Ureter (tissue), 1 donor: ENCODE measurements at regions not wholly inside any gene's neighbourhood (a gene's known extent, or its start where the extent isn't known, plus 50 kb on each side); places are given as distances from the start of the nearest gene placed in this dataset.

ENCODE experiments used
- DNase-seq: peaks from one replicate; pipeline ENCODE4 v3.0.0-alpha.2; 2020; ENCODE audit warnings: low spot score
- donor health status: DM: yes; HTN: yes; CAD: no.

DNA sequence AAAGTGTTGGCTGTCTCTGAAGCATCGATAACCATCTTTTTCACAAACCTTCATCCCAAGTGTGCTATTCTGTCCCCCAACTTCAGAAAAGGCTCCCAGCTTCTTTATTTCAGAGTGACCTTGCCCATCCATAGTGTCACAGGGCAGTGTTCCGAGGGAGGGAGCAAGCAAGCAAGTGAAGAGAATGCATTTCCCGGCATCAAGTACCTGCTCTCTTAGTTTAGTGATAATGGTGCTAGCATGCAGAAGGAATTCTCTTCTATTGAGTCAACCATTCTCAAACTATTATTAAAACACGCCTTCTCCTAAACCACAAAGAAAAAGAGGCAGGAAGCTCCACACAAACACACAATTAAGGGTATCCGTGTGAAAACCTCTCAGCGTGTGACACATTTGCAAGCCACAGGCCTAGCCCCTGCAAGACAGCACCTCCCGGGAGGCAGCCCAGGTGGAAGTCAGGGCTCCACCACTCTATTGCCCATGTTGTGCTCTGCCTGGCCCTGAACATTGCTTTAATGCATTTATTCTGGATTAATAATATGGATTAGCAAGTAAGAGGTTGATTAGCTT lies 504.9 kb downstream of the GALR1 start:
- no peak for DNase-seq

DNA sequence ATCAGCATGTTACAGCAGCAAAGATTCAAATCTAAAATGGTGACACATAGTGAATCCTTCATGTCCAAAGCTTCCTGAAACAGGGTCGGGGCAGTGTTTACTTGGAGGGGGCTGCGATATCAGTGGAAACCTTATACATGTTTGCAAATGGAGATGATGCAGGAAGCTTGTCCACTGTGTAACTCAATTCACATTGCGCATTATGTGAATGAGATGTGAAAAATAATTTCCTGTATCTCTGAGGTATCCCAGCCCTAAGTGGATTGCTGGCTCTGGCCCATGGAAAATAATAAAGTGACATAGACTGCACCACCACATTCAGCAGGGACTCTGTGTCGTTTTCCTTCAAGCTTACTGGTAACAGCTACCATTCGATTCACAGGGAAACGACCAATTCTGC lies 505.5 kb downstream of the GALR1 start:
- DNase-seq: no peak

DNA sequence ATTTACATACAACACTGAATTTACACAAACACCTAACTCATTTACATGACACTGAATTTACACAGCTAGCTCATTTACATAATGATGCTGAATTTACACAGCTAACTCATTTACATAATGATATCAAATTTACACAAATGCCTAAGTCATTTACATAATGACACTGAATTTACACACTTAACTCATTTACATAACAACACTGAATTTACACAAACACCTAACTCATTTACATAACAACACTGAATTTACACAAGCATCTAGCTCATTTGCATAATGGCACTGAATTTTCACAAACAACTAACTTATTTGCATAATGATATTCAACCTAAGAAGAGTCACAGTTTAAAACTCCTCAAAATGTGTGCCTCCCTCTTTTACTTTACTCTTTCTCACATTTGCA lies 511.7 kb downstream of the GALR1 start:
- DNase-seq: no peak

DNA sequence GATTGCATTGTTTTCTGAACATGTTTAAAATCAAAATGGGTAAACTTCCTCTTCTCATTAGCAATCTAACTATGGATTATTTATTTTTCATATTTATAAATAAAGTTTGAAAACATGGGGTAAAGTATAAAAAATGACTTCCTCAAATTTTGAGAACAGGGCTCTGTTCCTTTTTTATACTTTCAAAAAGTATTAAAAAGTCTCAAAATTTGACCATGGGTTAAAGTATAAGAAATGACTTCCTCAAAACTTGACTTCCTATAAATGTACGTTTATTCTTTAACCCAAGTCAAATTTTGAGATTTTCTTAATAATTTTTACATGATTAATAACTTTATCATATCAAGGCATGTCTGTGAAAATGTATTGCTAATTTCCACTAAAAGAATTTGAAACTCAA lies 512.4 kb downstream of the GALR1 start:
- DNase-seq: no peak

DNA sequence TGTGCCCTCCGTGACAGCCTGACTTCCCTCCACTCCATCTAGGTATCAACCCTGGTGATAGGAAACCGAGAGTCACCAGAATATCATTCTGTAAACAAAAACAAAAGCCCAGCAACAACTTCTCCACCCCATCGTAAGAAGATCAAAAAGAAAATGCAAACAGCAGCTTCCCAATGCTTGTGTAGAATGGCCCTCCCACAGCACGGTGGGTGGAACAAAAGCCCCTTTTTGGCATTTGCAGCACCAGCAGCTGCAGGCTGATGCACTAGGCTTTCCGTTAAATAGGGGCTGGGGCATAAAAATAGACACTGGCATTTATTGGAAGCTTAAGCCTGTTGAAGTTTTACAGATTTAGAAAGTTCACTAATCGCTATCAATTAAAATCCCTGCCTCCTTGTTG lies 513.0 kb downstream of the GALR1 start:
- no peak for DNase-seq

DNA sequence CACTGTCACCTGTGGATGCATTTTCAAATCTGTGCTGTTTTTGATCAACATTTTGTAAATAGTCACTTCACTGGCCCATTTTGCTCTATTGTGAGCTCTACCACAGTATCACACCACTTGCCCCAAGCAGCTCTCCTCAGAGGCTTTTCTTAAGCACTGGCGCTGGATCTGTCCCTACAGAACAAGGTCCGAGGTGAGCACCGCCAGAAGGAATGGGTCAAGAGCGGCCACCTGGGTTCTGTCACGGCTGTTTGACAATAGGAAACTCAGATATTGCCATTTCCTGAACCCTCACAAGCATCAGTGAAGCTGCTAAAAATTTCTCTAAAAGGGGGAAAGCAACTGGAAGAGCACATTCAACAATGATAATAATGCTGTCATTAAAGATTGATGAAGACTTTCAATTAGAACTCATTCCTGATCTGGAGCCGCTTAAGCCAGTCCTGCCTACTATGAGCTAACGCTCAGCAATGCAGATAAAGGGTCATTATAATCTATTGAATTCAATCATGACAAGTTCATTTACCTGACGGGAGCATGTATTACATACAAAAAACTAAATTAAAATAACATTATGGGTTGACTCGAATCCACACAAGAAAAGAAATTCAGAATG lies 514.0 kb downstream of the GALR1 start:
- DNase-seq: no peak

DNA sequence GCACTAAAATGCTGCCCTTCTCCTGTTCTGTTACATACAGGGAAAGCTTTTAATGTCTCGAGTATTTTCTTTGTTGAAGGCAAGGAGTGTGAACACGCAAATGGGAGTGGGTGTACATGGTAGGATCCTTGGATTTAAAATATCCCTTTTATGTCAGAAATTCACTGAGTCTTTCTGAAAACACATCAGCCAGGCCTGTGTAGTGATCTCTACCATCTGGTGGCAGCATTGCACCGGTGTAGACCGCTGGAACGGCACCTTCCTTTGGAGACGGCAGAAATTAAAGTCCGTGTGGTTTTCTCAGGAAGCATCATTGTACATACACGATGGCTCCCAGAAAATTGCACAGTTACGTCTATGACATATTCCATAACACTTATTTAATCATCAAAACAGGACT lies 515.8 kb downstream of the GALR1 start:
- DNase-seq: peak; percentile 52

DNA sequence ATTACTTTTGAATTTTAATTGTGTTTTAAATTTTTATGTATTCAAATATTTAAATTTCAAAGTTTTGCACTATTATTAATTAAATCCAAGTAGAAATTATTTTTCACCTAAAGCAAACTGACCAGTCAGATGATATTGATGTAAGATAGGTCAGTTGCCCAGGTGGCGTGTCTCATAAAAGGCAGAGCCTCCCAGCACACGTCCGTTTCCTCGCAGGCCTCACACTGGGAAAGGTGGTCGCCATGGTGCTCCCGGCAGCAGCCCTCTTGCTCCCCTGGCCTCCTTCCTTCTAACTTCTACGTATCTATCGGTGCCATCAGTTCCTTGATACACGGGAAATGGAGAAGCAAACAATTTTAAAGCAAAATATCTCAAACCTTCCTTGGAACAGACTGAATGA lies 516.8 kb downstream of the GALR1 start:
- no peak for DNase-seq

DNA sequence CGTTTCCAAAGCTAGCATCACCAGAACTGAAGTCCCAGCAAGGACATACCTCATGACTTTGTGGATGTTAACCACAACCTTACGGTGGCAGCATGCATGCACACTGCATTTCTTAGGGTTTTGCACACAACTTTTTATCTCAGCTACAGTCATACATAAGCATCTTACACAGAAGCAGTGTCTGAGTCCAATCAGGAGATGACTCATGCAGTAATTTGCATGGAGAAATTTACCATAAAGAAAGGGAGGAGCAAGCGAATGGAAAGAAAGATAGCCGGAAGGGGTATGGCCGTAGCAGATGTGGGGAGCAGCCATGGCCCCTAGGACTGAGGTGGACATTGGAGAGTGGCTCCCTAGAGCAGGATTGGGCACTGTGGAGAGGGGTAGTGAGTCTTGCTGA lies 522.5 kb downstream of the GALR1 start:
- DNase-seq: no peak

DNA sequence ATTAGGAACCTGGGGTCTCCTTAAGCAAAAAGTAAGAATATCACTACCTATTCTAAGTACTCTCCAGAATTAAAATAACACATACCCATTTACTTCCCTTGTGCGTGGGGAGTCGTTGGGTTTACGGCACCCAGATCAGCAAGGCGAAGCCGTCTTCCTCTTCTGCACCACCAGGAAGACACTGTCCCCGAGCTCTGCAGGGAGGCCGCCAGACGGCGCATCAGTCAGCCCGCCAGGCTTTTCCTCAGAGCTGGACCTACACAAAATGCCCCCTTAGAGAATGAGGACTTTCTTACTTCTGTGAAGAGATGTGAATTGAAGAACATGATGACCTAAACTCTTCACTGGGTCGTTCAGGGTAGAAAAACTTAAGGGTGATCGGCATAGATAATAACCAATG lies 526.5 kb downstream of the GALR1 start:
- no peak for DNase-seq

DNA sequence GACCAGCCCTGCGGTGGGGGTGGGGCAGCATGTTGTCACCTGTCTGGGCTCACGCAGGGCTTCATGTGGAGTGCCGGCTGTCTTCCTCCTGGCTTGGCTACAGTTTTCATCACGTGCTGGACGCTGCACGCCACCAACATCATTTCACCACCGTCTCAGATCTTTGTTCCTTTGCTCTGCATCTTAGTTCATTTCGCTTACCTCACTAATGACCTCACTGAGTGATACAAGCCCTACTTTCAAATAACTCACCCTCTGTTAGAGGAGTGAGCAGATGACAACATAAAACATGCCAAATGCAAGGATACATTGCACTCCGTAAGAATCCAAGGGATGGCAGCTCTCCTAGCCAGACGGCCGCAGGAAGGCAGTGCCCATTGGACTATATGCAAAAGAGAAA lies 527.5 kb downstream of the GALR1 start:
- no peak for DNase-seq

DNA sequence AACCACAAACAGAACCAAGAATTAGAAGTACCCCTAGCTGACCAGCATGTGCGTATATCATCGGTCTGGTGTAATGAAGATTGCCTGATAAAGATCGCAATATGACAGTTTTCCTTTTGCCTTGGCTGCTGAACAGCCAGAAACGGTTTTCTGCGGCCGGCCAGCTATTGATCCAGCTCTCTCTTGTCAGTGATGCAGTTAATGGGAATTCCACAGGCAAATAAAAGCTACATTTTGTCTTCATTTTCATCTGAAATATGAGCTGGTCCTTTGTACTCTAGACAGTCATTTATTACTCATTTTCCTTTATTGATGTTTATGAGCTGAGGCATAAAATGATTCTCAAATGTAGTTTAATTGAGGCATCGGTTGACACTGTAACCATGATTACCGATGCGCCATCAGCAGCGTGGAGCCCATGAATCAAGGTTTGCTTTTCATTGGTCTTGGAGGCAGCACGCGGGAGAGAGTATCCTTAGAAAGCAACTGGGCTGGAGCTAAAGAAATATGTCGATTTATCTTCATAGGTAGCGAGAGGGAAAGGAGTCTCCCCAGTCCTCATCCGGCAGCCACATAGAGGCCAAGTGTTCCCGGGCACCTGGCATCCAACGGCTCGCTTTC lies 535.2 kb downstream of the GALR1 start:
- DNase-seq: no peak

DNA sequence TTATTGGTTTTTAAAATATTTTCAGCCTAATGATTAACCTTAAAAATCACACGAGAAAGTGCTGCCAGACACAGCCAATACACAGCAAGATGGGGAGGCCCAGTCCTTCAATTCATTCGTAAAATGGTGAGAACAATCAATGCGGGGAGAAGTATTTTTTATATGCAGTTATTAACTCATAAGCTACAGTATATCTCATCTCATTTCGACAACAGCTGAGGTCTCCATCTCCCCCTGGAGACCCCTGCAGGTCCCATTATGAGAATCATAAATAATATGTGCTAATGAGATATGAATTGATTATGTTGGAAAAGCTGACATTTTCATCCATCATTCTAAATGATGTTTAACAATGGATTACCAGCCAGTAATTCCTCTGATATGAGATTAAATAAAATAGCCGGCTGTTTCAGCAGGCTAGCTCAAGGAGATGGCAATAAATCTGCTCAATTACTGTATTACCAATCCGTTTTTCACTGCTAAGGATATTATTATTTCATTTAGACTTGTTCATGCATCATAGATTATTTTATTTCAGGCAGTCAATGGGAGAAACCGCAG lies 535.8 kb downstream of the GALR1 start:
- DNase-seq: no peak

DNA sequence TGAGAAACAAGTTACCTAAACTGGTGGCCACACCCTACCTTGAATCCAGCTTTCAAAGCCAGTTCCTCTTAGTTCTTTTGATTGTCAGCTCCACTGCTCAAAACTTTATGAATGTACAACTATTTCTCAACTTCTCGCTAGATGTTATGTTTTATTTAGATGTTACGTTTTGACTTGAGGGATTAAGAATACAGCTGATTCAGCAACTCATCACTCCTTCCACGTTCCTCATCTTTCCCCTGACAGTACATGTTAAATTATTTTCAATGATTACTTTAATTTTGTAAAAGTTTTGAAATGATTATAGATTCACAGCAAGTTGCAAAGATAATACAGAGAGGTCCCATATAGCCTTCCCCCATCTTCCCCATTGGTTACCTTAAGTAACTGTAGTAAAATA lies 553.4 kb downstream of the GALR1 start:
- DNase-seq: no peak

DNA sequence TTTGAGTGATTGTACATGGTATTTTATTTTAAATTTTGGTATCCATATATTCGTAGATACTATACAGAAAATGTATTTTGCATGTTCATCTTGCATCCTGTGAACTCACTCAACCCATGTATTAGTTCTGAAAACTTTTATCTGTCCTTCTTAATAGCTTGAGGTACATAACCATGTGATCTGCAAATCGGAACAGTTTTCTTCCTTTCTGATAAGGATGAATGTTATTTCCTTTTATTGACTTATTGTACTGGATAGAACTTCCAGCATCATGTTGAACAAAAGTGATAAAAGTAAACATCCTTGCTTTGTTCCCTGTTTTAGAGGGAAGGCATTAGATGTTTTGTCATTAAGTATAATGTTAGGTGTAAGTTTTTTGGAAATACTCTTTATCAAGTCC lies 554.7 kb downstream of the GALR1 start:
- no peak for DNase-seq

DNA sequence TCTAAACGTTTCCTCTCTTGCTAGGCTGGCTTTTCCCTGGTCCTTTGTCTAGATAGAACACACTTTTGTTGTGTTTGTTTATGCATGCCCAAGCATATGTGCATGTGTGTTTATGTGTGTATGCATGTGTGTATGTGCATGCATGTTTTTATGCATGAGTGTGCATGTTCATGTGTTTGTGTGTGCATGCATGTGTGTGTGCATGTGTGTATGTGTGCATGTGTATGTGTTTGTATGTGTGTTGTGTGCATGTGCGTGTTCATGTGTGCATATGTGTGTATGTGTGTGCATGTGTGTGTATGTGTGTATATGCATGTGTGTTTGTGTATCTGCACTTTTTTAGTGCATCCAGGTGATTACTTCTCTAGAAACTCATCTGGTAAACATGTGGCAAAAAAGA lies 558.0 kb downstream of the GALR1 start:
- no peak for DNase-seq

DNA sequence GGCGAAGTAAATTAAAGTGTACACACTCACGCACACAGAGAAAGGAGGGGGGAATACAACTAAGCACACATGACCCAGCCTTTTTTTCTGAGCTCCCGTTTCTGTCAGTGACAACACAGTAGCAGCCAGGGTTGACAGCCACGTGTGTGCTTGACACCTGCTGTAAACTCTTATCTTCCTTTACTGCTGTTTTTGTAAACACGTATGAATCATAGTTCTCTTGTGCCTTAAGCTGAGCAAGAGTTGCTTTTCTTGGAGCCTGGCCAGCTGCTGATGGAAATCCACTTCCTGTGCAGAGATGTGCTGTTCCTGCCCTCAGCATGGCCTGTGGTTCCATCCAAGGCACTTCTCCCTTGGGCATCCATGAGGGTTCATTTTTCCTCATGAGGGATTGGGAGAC lies 561.9 kb downstream of the GALR1 start:
- no peak for DNase-seq

DNA sequence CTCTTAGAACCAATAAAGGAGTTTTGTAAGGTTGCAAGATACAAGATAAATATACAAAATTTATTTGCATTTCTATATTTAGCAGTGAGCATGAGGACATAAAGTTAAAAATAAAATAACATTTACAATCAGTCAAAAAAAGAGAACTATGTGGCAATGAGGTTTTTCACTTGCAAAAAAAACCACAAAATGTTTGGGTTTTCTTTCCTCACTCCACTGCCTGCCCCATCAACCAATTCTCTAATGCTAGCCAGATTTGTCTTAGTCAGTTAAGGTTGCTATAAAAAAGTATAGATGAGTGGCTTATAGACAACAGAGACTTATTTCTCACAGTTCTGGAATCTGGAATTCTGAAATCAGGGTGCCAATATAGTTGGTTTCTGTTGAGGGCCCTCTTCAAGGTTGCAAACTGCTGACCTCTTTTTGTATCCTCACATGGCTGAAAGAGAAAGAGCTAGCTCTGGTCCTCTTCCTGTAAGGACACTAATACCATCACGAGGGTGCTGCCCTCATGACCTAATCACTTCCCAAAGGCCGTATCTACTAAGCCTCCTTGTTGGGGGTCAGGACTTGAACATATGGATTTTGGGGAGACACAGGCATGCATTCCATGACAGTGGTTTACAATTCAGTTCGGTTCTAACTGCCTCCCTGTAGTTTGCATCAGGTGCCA lies 566.2 kb downstream of the GALR1 start:
- no peak for DNase-seq

DNA sequence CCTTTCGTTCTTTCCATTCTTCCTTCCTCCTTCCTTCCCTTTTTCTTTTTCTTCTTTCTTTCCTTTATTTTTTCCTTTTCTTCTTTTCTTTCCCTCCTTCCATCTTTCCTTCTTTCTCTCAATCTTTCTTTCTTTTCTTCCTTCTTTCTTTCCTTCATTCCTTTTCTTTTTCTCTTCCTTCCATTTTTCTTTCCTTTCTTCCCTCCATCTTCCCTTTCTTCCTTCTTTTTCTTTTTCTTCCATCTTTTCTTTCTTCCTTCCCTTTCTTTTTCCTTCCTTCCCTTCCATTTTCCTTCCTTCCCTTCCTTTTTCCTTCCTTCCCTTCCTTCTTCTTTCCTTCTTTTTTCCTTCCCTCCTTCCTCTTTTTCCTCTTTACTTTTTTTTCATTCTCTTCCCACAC lies 568.7 kb downstream of the GALR1 start:
- DNase-seq: no peak

DNA sequence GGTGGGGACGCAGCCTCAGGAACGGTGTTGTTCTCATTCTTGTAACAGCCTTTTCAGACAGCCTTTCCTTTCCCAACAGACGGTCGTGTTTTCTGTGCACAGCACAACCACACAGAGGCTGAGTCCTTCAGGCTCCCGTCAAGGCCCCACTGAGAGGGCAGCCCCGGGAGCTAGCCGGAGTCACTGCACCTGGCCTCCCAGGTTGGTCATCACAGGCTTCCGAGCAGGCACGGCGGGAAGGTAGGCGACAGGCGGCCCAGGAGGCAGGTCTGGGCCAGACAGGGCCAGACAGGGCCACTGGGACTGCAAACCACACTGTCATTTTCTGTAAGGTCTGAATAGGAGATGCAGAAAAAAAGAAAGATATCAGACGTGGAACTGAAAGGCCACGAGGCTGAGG lies 570.8 kb downstream of the GALR1 start:
- DNase-seq: no peak

DNA sequence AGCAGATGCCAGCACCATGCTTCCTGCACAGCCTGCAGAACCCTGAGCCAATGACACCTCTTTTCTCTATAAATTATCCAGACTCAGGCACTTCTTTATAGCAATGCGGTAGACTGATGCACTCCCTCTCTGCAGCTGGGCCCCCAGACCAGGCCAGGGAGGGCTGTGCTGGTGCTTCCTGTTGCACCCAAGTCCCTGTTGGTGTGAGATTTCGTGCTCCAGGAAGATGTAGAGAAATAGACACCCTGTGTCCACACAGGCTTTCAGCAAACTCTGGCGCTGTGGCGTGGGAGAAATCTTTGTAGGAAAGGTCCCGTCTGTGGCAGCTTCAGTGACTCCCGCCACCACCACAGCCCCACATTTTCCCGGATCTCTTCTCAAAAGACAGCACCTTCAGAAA lies 572.2 kb downstream of the GALR1 start:
- DNase-seq: no peak

DNA sequence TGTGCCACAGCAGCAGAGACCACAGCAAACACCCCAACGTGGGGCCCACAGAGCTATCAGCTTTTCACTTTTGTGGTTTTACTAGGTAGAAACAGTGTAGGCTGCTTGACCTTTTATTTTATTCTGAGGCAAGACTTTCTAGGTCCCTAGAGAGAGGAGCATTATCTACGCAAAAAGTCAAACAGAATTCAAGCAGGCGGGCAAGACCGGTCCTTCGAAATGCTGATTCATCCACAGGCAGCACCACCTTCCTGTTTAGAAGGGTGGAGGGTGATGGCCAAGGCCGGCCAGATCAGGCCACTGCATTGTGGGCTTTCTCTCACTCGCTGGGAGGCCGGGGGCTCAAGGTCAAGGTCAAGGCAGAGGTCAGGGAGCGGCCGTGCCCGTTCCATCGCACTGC lies 573.0 kb downstream of the GALR1 start:
- DNase-seq: no peak

DNA sequence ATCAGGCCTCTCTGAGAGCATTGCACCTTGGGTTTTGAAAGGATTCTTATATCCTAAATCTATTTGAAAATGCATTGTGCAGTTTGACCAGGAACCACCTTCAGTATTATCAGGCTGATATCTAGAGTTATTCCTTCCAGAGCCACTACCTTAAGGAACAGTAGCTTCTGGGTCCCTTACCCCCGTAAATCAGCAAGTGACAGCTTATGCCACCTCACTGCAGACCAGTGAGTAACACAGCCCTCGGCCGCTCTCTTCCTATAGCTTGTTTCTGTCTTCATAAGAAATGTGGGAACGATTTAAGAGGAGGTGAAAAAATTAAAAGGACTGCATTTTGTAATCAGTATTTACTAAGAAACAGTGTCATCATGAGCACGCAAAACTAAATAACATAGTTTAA lies 584.2 kb downstream of the GALR1 start:
- no peak for DNase-seq
